ENCODE measurements at regions not wholly inside any gene's neighbourhood (a gene's known extent, or its start where the extent isn't known, plus 50 kb on each side); places are given as distances from the start of the nearest gene placed in this dataset.
A peak's percentile ranks its signal among the peaks of the same experiment; 100 is the strongest.
"Not testable (repeated sequence)": the region's sequence is repeated elsewhere in the genome, so short reads cannot be mapped to it uniquely, and the experiment has no call there.

DNA sequence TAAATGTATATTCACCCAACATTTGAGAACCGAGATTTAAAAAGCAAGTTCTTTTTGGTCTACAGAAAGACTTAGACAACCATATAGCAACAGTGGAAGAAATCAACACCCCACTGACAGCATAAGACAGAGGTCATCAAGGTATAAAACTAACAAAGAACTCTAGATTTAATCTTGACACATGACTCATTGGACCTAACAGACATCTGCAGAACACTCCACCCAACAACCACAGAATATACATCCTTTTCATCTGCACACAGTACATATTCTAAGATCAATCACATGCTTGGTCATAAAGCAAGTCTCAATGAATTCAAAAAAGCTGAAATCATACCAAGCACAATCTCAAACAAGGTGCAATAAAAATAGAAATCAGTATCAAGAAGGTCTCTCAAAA, 65.8 kb downstream of the SPIN4 start:
- no peak for DNase-seq (ENCODE audit: low spot score)

DNA sequence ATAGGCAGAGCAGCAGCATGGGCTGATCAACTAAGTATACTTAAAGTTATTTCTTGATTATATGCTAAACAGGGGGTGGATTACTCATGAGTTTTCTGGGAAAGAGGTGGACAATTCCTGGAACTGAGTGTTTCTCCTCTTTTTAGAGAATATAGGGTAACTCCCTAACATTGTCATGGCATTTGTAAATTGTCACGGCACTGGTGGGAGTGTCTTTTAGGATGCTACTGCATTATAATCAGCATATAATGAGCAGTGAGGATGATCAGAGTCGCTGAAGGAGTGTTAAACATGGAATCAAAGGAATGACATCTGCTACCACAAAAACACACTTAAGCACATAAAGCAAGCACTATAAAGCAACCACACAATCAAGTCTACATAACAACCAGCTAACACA, 66.5 kb downstream of the SPIN4 start:
- DNase-seq (ENCODE audit: low spot score) = no peak

DNA sequence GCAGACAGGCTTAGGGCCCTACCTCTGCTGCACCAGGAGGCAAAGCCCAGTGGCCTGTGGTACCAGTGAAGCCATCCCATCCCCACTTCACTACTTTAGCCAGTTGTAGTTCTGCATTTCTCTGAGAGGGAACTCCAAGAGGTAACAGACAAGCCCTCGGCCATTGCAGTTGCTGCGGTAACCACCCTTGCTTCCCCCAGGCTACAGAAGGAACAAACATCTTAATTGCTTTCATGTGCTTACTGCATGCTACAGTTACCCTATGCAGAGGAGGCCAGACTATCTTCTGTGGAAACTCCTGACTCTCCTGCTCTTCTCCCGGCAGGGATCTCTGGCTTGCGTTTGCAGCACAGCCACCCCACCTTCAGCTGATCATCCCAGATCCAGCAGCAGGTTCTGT, 67.8 kb downstream of the SPIN4 start:
- DNase-seq (ENCODE audit: low spot score) = no peak

DNA sequence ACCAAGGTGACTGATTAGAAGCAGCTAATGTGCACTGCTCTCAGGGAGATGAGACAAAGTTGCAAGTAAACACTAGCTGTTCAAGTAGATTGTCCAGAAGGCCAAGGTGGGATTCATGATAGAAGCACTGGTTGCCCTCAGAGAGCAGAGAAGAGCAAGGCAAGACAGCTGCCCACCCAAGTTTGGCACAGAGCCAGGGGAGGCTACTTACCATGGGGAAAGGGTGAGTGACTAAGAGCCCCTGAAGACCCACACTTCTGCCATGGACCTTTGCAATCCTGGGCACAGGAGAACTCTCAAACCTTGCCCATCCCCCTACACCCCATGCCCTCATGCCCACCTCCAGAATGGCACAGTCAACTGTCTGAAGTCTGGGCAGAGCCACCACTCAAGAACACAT, 68.3 kb downstream of the SPIN4 start:
- no peak for DNase-seq (ENCODE audit: low spot score)

DNA sequence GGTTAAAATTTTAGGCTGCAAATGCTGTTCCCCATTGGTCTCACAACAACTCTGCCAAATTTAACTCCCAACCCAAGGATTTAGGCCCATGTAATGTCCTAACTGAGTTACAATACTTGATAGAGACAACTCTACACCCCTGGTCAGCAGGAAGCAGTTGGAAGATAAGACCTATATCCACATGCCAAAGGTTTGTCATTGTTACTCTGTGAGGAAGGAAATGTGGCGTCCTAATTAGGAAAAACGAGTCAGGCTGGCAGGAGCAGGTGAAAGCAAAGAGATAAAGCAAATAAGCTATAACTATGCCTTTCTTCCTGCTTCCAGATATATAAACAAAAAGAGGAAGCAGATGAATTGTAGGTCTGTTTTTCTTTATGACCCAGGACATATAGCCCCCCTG, 69.1 kb downstream of the SPIN4 start:
- DNase-seq (ENCODE audit: low spot score) = no peak

DNA sequence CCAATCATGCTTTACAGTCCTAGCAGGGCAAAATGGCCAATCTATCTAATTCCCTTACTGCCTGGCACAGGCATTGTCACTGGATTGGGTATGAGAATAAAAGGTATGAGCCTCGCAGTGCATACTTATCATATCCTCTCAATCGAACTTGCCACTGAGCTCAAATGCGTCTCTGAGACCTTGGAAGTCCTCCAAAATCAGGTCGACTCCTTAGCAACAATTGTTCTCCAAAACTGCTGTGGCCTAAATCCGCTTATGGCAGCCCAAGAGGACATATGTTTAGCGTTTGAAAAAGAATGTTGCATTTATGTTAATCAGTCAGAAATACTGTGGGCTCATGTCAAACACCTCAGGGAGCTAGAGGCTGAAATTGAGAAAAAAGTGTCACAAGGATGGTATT, 69.7 kb downstream of the SPIN4 start:
- no peak for DNase-seq (ENCODE audit: low spot score)

DNA sequence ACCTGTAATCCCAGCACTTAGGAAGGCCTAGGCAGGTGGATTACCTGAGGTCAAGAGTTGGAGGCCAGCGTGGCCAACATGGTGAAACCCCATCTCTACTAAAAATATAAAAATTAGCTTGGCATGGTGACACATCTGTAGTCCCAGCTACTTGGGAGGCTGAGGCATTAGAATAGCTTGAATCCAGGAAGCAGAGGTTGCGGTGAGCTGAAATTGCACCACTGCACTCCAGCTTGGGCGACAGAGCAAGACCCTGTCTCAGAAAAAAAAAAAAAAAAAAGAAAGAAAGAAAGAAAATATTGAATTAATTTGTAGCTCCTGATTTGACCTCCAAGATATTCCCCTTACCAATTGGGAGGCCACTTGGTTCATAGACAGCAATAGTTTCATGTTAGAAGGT, 73.7 kb downstream of the SPIN4 start:
- not testable (repeated sequence) for DNase-seq (ENCODE audit: low spot score)

DNA sequence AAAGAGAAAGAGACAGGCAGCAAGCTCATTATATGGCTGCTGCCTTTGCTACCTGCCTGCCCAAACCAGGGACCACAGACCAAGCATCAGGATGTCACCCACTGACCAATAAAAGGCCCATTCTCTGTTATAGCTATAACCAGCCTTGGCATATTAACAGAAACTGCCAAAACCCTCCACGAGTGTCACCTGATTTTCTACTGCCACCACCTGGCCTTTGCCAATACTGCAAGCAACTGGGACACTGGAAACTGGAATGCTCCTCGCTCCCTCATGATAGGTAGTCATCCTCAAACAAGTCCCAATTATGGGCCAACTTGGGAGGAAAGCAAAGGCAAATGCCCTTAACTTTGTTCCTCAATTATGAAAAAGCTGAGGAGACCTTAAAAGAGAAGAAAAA, 76.0 kb downstream of the SPIN4 start:
- DNase-seq (ENCODE audit: low spot score) = peak; percentile 1

DNA sequence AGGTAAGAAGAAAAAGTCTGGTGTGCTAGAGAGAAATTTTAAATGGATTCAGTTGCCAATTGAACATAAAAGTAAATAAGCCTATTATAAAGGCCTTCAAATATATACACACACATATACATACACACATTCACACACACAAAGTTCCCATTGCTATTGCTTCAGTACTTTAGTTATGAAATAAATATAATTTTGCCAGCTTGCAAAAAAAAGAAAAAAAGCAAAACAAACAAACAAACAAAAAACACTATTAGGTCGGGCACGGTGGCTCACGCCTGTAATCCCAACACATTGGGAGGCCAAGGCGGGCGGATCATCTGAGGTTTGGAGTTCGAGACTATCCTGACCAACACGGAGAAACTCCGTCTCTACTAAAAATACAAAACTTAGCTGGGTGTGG, 80.3 kb downstream of the SPIN4 start:
- no peak for DNase-seq (ENCODE audit: low spot score)

DNA sequence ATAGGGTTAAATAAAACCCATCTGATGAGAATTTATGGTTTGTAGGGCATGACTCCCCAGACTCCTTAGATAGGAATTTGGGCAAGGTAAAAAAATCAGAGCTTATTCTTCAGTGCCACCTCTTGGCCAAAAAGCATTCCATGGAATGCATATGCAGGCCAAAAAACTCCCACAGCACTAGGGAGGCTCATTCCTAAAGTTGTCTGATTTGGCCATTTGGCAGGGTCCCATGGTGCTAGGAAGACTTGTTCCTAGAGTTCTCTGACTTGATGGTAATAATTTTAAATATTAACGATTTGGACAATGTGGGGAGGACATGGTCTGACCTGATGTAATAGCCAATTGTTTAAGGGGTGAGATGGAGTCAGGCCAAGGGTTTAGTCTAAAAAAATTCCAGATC, 93.0 kb downstream of the SPIN4 start:
- no peak for DNase-seq (ENCODE audit: low spot score)

DNA sequence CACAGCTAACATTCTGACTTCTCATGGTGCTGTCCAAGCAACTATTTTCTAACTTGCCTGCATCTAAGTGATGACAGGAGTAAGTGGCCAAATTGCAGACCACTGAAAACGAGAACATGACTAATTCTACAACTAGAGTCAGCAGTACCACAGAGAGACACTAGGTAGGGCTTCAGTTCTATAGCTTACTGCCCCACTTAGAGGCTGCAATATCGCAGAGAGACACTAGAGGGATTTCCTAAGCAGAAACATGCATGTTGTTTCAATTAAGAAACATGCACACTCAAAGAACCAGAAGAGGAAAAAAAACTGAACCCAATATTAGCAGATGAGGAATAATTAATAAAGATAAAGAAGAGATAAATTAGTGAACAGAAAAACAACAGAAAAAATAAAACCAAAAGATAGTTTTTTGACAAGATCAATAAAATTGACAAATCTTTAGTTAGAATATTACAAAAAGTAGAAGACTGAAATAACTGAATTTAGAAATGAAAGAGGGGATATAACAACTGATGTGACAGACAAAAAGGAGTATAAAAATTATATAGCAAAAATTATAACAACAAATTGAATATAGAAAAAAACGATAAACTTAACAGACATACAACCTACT, 100.8 kb downstream of the SPIN4 start:
- peak; percentile 58 for DNase-seq (ENCODE audit: low spot score)

DNA sequence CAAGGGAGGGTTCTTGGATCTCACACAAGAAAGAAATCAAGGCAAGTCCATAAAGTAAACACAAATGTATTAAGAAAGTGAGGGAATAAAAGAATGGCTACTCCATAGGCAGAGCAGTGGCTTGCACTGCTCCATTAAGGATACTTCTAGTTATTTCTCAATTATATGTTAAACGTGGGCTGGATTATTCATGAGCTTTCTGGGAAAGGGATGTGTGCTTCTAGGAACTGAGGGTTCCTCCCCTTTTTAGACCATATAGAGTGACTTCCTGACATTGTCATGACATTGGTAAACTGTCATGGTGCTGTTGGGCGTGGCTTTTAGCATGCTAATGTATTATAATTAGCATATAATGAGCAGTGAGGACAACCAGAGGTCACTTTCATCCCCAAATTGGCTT, 108.4 kb downstream of the SPIN4 start:
- not testable (repeated sequence) for DNase-seq (ENCODE audit: low spot score)

DNA sequence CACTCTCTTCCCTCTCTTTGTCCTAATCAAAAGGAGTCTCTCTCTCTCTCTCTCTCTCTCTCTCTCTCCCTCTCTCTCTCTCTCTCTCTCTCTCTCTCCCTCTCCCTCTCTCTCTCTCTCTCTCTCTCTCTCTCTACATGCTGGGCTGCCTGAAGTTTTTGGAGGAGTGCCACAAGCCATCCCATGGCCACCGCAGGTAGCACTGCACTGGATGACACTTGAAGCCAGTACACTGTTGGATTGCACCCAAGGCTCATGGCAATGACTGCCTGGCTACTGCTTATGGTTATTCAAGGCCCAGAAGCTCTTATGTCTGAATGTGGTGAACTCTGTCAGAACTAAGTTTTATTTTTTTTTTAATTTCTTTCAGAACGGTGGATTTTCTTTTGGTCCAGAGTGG, 115.2 kb downstream of the SPIN4 start:
- not testable (repeated sequence) for DNase-seq (ENCODE audit: low spot score)

DNA sequence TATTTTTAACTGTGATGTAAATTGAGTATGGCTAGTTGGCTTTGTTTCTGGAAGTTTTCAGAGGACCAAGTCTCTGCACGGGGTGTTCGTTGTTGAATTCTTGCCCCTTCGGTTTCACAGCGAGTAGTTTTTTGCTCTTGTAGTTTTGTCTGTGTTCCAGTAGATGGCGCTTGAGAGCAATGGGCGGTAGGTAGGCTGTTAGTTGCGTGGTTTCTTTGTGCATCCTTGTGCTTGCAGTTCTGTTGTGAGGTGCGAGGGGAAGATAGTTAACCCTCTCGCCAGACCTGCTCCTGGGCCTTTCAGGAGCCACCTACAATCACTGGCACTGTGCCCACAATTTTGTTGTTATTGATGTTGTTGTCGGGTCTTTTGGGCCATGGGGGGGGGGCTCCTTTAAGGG, 118.1 kb downstream of the SPIN4 start:
- not testable (repeated sequence) for DNase-seq (ENCODE audit: low spot score)

DNA sequence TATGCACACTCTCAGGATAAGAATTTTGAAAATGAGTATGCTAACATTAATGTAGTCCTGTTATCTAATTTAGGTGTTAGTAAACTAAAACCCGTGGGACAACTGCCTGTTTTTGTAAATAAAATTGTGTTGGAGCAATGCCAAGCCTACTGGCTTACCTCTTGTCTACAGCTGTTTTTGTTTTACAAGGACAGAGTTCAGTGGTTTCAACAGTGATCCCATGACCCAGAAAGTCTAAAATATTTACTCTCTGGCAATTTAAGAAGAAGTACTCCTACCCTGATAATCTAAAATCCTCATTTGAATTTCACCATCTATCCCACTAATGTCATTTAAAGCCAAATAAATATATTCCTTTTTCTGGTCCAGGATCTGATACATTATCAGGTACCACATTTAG, 132.9 kb downstream of the SPIN4 start:
- DNase-seq (ENCODE audit: low spot score) = not testable (repeated sequence)

DNA sequence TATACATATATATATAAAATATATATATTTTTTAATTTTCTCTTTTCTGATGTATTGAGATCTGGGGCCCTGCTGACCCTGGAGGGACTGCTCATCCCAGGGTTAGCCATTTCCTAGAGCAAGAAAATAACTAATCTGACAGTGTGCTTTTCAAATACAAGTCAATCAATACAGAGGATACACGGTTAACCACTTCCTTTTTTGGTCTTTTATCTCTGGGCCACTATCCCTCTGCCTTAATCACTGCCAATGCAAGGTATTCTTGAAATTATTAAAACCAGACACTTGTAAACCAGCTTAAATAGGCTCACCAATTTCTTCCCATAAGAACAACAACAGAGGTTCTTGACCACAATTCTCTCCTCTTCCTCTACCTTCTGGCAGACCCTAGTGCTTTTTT, 133.6 kb downstream of the SPIN4 start:
- DNase-seq (ENCODE audit: low spot score) = not testable (repeated sequence)

DNA sequence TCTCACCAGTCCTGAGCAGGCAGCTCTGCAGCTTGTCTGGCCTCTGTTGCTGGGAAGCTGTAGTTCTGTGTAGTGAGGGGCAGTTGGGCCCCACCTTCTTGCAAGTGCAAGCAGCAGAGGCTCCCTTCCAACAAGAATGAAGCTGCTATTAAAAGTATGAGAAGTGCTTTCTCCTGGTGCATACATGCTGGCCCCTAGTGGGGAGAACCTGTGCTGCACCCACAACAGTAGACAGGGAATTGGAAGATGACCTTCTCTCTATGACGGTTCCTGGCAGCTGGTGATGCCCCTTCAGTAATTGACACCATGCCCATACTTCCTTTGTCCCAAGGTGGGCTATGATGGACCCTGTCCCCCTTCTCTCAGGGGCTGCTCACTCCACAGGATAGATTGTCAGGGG, 141.5 kb downstream of the SPIN4 start:
- not testable (repeated sequence) for DNase-seq (ENCODE audit: low spot score)

DNA sequence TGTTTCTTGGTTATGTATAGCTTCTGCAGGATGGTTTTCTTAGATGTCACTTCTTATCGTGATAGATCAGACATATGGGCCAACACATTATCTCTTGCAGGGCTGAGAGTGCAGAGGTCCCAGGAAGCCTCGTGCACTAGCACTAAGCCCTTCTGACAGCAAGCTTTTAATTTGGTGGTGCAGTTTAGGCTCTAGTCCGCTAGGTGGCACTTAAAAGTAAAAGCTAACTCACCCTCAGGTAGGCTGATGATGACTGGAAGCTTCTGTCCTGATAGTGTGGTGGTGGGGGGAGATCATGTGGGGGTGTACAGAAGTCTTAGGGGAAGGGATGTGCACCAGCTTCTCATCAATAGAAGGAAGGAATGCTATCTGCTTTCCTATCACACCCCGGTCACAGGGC, 142.0 kb downstream of the SPIN4 start:
- DNase-seq (ENCODE audit: low spot score) = not testable (repeated sequence)

DNA sequence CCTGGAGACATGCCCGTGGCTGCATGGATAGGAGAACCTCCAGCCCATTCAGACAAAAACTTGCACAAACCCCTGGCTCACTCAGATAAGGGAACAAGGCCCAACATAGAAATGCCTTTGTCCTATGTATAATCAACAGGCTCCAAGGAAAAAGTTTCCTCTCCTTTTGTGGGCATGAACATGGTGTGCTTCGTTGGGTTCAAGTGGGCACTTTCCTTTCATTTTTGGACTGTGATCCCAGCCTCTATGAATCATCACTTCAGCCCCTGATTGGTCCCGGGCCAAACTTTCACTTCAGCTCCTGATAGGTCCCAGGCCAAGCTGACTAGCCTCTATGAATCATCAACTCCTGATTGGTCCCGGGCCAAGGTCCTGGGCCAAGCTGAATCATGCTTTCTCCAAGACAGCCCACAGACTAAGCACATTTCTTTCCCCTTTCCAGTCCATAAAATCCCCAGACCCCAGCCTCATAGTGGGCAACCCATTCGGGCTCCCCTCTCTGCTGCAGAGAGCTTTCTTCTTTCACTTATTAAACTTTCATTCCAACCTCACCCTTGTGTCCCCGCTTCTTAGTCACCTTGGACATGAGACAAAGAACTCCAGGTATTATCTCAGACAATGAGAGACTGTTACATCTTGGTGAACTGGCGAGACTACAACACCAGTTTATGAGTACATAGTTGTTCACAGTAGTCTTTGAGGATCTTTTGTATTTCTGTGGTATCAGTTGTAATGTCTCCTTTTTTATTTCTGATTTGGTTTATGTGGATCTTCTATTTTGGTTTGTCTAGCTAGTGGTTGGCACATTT, 146.7 kb downstream of the SPIN4 start:
- DNase-seq (ENCODE audit: low spot score) = not testable (repeated sequence)

DNA sequence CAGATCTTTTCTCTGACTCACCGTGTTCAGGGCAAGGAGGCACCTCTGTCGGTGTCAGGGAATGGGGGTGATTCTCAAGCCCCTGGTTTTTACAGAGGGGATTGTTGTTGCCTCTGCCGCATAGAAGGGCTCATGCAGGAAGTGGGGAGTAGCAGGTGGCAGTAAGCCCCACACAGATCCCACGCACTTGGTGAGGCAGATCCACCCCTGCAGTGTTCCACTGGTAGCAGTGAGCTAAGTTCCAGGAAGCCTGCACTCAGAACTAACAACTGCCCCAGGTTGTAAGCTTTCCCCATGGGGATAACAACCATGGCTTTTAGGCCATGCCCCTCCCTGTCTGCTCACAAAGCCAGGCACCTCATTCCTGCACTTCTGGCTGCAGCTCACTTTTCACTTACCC, 149.1 kb downstream of the SPIN4 start:
- DNase-seq (ENCODE audit: low spot score) = not testable (repeated sequence)

DNA sequence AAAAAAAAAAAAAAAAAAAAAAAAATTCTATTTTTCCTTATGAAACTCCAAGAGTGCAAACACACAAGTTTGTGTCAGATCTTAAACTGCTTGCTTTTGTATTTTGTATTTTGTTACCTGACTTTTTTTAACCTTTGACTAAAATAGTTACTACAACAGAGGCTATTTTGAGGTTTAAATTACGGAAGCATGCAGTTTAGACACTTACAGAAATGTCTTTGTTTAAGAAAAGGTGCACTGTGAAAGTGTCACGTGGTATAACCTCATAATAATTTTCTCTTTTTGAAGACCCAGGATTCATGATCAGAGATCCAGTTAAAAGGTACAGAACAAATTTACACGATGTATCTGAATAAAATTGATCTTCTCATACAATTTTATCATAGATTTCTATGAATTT, 152.4 kb downstream of the SPIN4 start:
- DNase-seq (ENCODE audit: low spot score) = not testable (repeated sequence)

DNA sequence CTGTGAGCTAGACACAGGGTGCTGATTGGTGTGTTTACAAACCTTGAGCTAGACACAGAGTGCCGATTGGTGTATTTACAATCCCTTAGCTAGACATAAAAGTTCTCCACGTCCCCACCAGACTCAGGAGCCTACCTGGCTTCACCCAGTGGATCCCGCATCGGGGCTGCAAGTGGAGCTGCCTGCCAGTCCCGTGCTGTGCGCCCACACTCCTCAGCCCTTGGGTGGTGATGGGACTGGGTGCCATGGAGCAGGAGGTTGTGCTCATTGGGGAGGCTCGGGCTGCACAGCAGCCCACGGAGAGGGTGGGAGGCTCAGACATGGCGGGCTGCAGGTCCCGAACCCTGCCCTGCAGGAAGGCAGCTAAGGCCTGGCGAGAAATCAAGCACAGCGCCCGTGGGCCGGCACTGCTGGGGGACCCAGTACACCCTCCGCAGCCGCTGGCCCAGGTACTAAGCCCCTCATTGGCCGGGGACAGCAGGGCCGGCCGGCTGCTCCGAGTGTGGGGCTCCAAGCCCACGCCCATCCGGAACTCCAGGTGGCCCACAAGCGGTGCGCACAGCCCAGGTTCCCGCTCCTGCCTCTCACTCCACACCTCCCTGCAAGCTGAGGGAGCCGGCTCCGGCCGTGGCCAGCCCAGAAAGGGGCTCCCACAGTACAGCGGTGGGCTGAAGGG, 158.6 kb downstream of the SPIN4 start:
- DNase-seq (ENCODE audit: low spot score) = not testable (repeated sequence)

DNA sequence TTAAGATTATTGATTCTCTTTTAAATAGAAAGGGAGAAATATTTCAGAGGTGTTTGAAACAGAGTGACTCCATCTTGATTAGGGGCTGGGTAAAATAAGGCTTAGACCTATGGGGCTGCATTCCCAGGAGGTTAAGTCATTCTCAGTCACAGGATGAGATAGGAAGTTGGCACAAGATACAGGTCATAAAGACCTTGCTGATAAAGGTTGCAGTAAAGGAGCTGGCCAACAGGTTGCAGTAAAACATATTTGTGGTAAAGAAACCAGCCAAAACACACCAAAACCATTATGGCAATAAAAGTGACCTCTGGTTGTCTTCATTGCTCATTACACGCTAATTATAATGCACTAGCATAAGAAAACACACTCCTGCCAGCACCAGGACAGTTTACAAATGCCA, 165.0 kb downstream of the SPIN4 start:
- DNase-seq (ENCODE audit: low spot score) = peak; percentile 23

Measured in LoVo (cell line).